PC-9 (cell line): ENCODE measurements at regions not wholly inside any gene's neighbourhood (a gene's known extent, or its start where the extent isn't known, plus 50 kb on each side); places are given as distances from the start of the nearest gene placed in this dataset.

Experiments
- BruUV-seq: library from RNA; stranded (reverse); fragments of 400-500 nt; replicated peaks from 2 replicates; lab custom pipeline; 2021; lab: Mats Ljungman, UMichigan
- CTCF ChIA-PET: fragments of 300-600 bp; sonication (Branson Sonifier 250); formaldehyde crosslinking; loops from one replicate; lab custom pipeline; 2022; ENCODE audit warnings: antibody characterized with exemption; lab: Charles Lee
- POLR2A ChIA-PET: fragments of 300-600 bp; sonication (Branson Sonifier 250); formaldehyde crosslinking; loops from one replicate; lab custom pipeline; 2022; ENCODE audit warnings: antibody characterized with exemption; ENCODE audit not compliant: unreplicated experiment; lab: Charles Lee
- DNase-seq, 2 experiments: peaks; one replicate each; pipeline versions ENCODE4 v3.0.0 to v3.0.0-alpha.2; 2015 to 2022; ENCODE audit warnings: mixed read lengths in 1 of 2
- H2AFZ ChIP-seq: fragments of 200-600 bp; sonication (generic); 2 replicates; pipeline ENCODE4 v1.8.1; 2017; ENCODE audit warnings: antibody characterized with exemption
- H3F3A ChIP-seq: fragments of 200-600 bp; sonication (generic); 2 replicates; pipeline ENCODE4 v1.8.1; 2017; ENCODE audit warnings: antibody characterized with exemption, mild to moderate bottlenecking, low read depth; ENCODE audit not compliant: insufficient read depth
- H3K27ac ChIP-seq: fragments of 200-600 bp; sonication (generic); 2 replicates; pipeline ENCODE4 v1.6.1; 2016; ENCODE audit warnings: mixed run types
- H3K27me3 ChIP-seq: fragments of 200-600 bp; sonication (generic); 2 replicates; pipeline ENCODE4 v1.6.1; 2016; ENCODE audit warnings: low read depth, mixed run types; ENCODE audit not compliant: insufficient read depth
- H3K36me3 ChIP-seq: fragments of 200-600 bp; sonication (generic); 2 replicates; pipeline ENCODE4 v1.6.1; 2016; ENCODE audit warnings: low read depth, mixed run types
- H3K4me1 ChIP-seq: fragments of 200-600 bp; sonication (generic); replicated peaks from 2 replicates; pipeline ENCODE4 v1.6.1; 2016; ENCODE audit warnings: mixed run types; ENCODE audit not compliant: insufficient read depth
- H3K4me2 ChIP-seq: fragments of 200-600 bp; sonication (generic); 2 replicates; pipeline ENCODE4 v1.6.1; 2017; ENCODE audit warnings: mixed run types
- H3K4me3 ChIP-seq: fragments of 200-600 bp; sonication (generic); 2 replicates; pipeline ENCODE4 v1.6.1; 2016; ENCODE audit warnings: mixed run types
- H3K79me2 ChIP-seq: fragments of 200-600 bp; sonication (generic); 2 replicates; pipeline ENCODE4 v1.6.1; 2017; ENCODE audit warnings: low read depth, mixed run types
- H3K9me2 ChIP-seq: fragments of 200-600 bp; sonication (generic); 2 replicates; pipeline ENCODE4 v1.8.1; 2017; ENCODE audit warnings: mild to moderate bottlenecking; ENCODE audit not compliant: insufficient read depth
- H3K9me3 ChIP-seq: fragments of 200-600 bp; sonication (generic); 2 replicates; pipeline ENCODE4 v1.8.1; 2016; ENCODE audit warnings: low read depth; ENCODE audit not compliant: insufficient read depth
- H4K20me1 ChIP-seq: fragments of 200-600 bp; sonication (generic); 2 replicates; pipeline ENCODE4 v1.8.1; 2017; ENCODE audit not compliant: insufficient read depth
- EZH2 ChIP-seq: fragments of 200-600 bp; sonication (generic); IDR thresholded peaks from 2 replicates; pipeline ENCODE4 v1.8.0; 2017; ENCODE audit warnings: antibody characterized with exemption, low read depth
- intact Hi-C: fragments of 100-400 bp; cut with micrococcal nuclease; formaldehyde crosslinking; loops from one replicate; pipeline ENCODE4 v1.10.0; 2022; ENCODE audit not compliant: unreplicated experiment
- TF ChIP-seq, protein P1 (sequence below): fragments of 200-600 bp; sonication (generic); conservative IDR thresholded peaks from 2 replicates; pipeline ENCODE4 v1.6.1; 2017; ENCODE audit warnings: mixed run types, antibody characterized with exemption, mild to moderate bottlenecking, moderate library complexity

DNA sequence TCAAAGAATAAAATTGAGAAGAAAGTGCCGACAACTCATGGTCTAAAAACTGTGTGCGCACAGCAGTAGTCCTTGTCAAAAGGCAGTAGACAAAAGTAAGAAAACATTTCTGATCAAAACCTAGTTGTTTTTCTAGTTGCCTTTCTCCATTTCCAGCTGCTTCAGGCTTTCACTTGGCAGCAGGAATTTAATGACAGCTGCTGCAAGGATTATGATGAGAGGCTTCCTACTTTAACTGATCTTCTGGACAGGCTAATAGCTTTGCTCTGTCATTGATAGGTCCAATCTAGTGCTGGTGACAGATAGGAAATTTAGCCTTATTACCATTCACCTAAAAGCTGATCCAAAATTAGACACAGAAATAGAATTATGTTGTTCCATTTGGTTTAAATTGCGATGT lies 110.7 kb upstream of the SEMA3C start:
- Histone ChIP-seq H3K4me2 (no peak overlapping the region), H3K36me3 (no peaks in the 10 kb centered on the region), H3K4me3 (no peak overlapping the region), H3K79me2 (no peaks in the 10 kb centered on the region), H3K4me1 (0 out of 2 replicates have a peak, but pooled peaks cover 5% of the 10 kb centered on the region), H4K20me1 (no peaks in the 10 kb centered on the region), H3K27ac (no peak overlapping the region), H3K27me3 (no peaks in the 10 kb centered on the region), H3K9me3 (no peaks in the 10 kb centered on the region), H3K9me2 (no peaks in the 10 kb centered on the region), H3F3A (0 out of 2 replicates have a peak, but pooled peaks cover 5% of the 10 kb centered on the region), H2AFZ (no peak overlapping the region; the same call in 1 of the 2 replicates)
- CTCF ChIA-PET, result no interaction called here
- DNase-seq, result no peak
- TF ChIP-seq EZH2, result no peak
- TF ChIP-seq, protein P1, sequence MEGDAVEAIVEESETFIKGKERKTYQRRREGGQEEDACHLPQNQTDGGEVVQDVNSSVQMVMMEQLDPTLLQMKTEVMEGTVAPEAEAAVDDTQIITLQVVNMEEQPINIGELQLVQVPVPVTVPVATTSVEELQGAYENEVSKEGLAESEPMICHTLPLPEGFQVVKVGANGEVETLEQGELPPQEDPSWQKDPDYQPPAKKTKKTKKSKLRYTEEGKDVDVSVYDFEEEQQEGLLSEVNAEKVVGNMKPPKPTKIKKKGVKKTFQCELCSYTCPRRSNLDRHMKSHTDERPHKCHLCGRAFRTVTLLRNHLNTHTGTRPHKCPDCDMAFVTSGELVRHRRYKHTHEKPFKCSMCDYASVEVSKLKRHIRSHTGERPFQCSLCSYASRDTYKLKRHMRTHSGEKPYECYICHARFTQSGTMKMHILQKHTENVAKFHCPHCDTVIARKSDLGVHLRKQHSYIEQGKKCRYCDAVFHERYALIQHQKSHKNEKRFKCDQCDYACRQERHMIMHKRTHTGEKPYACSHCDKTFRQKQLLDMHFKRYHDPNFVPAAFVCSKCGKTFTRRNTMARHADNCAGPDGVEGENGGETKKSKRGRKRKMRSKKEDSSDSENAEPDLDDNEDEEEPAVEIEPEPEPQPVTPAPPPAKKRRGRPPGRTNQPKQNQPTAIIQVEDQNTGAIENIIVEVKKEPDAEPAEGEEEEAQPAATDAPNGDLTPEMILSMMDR, result no peak
- intact Hi-C loops, result no loop called here
- BruUV-seq, result no TSS peak
- POLR2A ChIA-PET, result no interaction called here

DNA sequence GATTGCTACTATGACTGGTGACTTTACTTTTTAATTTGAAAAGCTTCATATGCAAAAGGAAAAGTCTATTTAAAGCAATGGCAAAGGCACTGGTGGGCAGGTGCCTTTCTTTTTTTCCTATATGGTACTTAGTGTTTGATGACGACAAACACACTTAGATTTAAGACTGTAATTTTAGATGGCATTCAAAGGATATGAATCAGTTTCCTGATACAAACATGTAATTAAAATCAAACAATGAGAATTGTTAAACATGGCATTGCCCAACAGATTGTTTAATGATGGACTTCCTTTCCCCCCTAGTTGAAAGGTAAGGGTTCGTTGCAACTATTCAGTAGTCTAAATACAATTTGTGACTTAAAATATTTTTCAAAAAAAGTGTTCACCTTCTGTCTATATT lies 106.5 kb upstream of the SEMA3C start:
- CTCF ChIA-PET, result no interaction called here
- no peaks in the 10 kb centered on the region for H4K20me1 ChIP-seq
- no peak for DNase-seq
- H3K27ac ChIP-seq, result no peak overlapping the region
- intact Hi-C loops, result no loop called here
- H3K4me3 ChIP-seq, result no peak overlapping the region
- H3K4me2 ChIP-seq, result no peak overlapping the region
- POLR2A ChIA-PET, result no interaction called here
- no peaks in the 10 kb centered on the region for H3K9me2 ChIP-seq
- no peaks in the 10 kb centered on the region for H3K36me3 ChIP-seq
- 0 out of 2 replicates have a peak, but pooled peaks cover 5% of the 10 kb centered on the region for H3F3A ChIP-seq
- H2AFZ ChIP-seq, result no peak overlapping the region
- TF ChIP-seq, protein P1, result no peak
- TF ChIP-seq EZH2, result no peak
- BruUV-seq, result no TSS peak
- 0 out of 2 replicates have a peak, but pooled peaks cover 5% of the 10 kb centered on the region for H3K4me1 ChIP-seq
- no peaks in the 10 kb centered on the region for H3K27me3 ChIP-seq
- H3K9me3 ChIP-seq, result no peaks in the 10 kb centered on the region
- no peaks in the 10 kb centered on the region for H3K79me2 ChIP-seq

DNA sequence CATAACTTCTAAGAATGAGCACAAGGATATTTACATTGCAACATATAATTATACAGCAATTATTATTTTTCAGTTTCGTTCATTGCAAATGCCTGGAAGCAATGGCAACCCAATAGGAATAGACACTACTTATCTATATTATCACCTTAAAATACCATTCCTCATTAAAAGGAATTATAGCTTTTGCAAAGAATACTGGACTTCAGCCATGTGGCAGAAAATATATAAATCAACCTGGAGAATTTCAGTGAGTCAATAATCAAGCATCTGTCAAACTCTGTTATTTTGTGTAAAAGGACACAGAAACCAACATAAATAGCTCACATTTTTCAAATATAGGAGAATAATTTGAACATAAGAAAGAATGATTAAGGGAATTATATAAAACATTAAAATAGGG lies 96.1 kb upstream of the SEMA3C start:
- intact Hi-C loops, result no loop called here
- ChIA-PET CTCF (no interaction called here), POLR2A (no interaction called here)
- Histone ChIP-seq H2AFZ (no peak overlapping the region), H3K36me3 (no peaks in the 10 kb centered on the region), H3K27me3 (no peaks in the 10 kb centered on the region), H3K9me2 (no peaks in the 10 kb centered on the region), H3F3A (peaks cover 9% of the 10 kb centered on the region; the same call in 1 of the 2 replicates), H3K4me3 (no peak overlapping the region), H3K4me1 (peaks cover 14% of the 10 kb centered on the region), H4K20me1 (no peaks in the 10 kb centered on the region), H3K9me3 (peaks cover 11% of the 10 kb centered on the region; the same call in 1 of the 2 replicates), H3K27ac (no peak overlapping the region), H3K79me2 (no peaks in the 10 kb centered on the region), H3K4me2 (no peak overlapping the region)
- no peak for DNase-seq
- TF ChIP-seq EZH2, result no peak
- TF ChIP-seq, protein P1, result no peak
- no TSS peak for BruUV-seq
